ENCODE measurements at regions not wholly inside any gene's neighbourhood (a gene's known extent, or its start where the extent isn't known, plus 50 kb on each side); places are given as distances from the start of the nearest gene placed in this dataset.

DNA sequence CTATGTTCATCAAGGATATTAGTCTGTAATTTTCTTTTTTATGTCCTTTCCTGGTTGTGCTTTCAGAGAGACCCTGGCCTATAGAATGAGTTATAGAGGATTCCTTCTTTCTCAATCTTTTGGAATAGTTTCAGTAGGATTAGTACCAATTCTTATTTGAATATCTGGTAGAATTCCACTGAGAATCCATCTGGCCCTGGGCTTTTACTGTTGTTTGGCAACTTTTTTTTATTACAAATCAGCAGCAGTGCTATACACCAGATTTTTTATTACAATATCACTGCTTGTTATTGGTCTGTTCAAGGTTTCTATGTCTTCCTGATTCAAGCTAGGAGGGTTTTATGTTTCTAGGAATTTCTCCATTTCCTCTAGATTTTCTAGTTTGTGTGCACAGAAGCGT is 50.0 kb upstream of the NRSN1 start:
- TF ChIP-seq, protein P1, sequence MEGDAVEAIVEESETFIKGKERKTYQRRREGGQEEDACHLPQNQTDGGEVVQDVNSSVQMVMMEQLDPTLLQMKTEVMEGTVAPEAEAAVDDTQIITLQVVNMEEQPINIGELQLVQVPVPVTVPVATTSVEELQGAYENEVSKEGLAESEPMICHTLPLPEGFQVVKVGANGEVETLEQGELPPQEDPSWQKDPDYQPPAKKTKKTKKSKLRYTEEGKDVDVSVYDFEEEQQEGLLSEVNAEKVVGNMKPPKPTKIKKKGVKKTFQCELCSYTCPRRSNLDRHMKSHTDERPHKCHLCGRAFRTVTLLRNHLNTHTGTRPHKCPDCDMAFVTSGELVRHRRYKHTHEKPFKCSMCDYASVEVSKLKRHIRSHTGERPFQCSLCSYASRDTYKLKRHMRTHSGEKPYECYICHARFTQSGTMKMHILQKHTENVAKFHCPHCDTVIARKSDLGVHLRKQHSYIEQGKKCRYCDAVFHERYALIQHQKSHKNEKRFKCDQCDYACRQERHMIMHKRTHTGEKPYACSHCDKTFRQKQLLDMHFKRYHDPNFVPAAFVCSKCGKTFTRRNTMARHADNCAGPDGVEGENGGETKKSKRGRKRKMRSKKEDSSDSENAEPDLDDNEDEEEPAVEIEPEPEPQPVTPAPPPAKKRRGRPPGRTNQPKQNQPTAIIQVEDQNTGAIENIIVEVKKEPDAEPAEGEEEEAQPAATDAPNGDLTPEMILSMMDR (IDR thresholded peaks at IDR 0.05): no peak
- no peak for TF ChIP-seq POLR2A (IDR thresholded peaks at IDR 0.05)
- Histone ChIP-seq H3K4me1 (no peaks in the 10 kb centered on the region), H3K36me3 (no peaks in the 10 kb centered on the region), H3K27ac (no peak overlapping the region), H3K4me3 (no peak overlapping the region), H3K27me3 (no peaks in the 10 kb centered on the region), H3K9me3 (no peaks in the 10 kb centered on the region)
- DNase-seq (no peak), ATAC-seq (no peak)
- 71 to 87% (median 79%) methylated on average over 1 of the region's 1 CpG for WGBS, 4 donors
- intact Hi-C loops (cut with DNase I): no loop called here
